CD4-positive, alpha-beta T cell treated with Interleukin-4 for 1 hour (primary cell): ENCODE measurements at regions not wholly inside any gene's neighbourhood (a gene's known extent, or its start where the extent isn't known, plus 50 kb on each side); places are given as distances from the start of the nearest gene placed in this dataset.

ENCODE experiments used
- DNase-seq, 2 donors: peaks; one replicate each; pipeline ENCODE4 v3.0.0-alpha.2; 2020 to 2022

GRCh38 chr19:23531976-23532375 is 136.7 kb upstream of the ZNF91 start:
- DNase-seq = no peak

- no peak for DNase-seq
Measured at GRCh38 chr19:23531231-23531790, 136.0 kb upstream of the ZNF91 start.

- DNase-seq = no peak
Measured at GRCh38 chr19:23528376-23528775, 133.1 kb upstream of the ZNF91 start.

- DNase-seq = peak in 1 of 2 donors; percentile 7
Measured at GRCh38 chr19:23527797-23528196, 132.5 kb upstream of the ZNF91 start.

GRCh38 chr19:23526302-23526701 is 131.0 kb upstream of the ZNF91 start:
- DNase-seq = no peak

- no peak for DNase-seq
Measured at GRCh38 chr19:23525276-23525852, 130.1 kb upstream of the ZNF91 start.

DNA sequence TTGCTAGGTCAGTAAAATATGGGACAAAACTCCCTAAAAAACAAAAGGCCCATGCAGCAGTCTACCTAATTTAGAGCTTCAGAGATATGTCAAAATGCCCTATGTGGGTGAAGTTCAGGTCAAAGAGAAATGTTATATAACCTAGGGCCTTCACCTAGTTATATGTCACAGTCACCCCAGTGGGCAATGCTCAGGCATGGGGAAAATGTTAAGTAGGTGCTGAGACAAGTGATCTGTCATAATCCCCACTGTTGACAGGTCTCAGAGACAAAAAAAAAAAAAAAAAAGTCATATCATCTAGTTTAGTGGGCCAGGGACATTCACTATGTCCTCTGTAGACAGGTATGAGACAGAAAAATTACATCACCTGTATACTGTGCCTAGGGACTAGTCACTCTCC is 128.6 kb upstream of the ZNF91 start:
- no peak for DNase-seq

DNA sequence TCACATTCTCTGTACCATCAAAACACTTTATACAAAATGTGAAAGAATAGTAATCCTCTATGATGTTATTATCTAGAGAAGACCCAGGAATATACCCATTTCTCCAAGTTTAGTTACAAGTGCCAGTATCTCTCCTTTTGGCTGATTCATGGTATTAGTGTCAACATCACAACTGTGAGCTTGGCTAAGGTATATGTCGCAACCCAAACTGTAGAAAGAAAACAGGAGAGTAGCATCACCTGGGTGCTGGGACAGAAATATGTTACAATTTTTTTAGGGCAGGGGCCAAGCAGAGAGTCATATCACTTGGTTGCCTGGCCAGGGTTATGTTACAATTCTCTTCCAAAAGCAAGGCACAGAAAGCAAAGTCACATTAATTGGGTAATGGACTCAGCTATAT is 127.2 kb upstream of the ZNF91 start:
- DNase-seq = no peak

DNA sequence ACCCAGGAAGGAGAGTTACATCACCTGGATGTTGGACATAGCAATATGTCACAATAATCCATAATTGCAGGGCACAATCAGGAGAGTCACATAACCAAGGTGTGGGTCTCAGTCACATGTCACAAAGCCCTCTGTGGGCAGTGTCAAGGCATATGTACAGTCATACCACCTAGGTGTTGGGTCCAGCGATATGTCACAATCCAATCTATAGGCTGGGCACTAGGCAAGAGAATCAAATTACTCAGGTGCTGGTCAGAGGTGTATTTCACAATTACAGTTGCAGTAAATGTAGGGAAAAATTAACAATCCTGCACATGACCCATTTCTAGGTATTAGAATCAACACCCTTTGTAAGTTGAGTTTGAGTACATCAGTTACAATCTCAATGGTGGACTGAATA is 126.2 kb upstream of the ZNF91 start:
- no peak for DNase-seq

DNA sequence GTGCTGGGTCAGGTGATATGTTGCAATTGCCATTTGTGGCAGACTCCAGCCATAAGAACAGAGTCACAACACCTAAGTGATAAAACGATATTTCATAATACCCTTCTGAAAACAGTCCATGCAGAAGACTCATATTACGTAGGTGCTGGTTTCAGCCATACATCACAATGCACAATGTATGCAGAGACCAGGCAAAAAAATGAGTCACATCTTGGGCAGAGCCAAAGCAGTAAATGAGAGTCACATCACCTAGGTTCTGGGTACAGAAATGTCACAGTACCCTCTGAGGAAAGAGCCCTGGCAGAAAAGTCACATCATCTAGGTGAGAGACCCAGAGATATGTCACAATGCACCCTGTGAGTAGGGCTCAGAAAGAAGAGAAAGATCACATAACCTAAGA is 125.2 kb upstream of the ZNF91 start:
- no peak for DNase-seq

GRCh38 chr19:23519031-23519430 is 123.8 kb upstream of the ZNF91 start:
- DNase-seq = no peak

- DNase-seq = no peak
Measured at GRCh38 chr19:23516266-23516665, 121.0 kb upstream of the ZNF91 start.

DNA sequence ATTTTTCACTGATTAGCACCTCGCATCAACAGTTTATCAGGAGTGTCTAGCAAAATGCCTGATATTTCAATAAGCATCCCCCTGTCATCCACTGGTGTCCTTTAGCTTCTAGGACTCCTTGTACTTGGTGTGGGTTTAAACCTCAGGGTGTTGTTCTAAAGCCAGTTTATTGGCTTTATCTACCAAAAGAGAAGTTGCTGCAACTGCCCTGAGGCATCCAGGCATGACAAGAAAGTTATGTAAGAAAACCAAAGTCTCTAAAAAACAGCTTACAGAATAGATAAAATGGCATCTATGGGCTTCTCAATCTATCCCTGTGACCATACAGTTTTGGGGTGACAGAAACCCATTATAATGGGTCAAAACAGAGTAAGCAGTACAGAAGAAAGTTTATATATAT is 120.3 kb upstream of the ZNF91 start:
- no peak for DNase-seq

GRCh38 chr19:23512151-23512925 is 117.1 kb upstream of the ZNF91 start:
- no peak for DNase-seq

DNA sequence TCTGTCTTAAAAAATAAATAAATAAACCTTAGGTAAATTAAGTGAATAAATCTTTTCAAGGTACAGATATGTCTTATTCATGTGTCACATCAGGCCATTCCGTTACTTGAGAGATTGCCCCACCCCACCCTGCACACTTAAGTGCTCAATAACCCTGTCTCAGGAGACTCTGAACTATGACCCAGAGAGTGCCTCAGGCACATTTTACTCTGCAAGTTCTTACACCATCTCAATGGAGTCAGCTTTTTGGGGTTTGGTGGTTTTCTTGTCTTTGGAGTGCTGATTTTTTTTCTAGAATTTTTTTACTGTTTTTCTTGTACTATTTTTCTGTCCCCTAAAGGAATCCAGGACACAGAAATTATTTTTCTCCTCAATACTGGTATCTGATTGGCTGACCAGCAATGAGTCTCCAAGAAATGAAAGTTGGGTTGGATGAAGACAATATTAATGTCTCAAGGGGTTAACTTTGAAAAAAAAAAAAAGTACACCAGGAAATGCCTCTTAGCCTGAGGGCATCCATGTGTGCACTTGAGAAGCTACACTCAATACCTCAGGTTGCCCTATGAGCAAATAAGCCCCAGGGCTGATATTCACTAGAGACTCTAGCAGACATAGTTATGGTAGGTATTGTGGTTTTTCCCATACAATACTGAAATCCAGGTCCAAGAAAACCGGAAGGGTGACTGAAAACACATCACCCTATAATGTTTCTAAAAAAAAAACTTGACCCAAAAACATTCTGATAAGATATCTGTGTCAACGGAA is 114.6 kb upstream of the ZNF91 start:
- no peak for DNase-seq

- DNase-seq = no peak
Measured at GRCh38 chr19:23507446-23507845, 112.2 kb upstream of the ZNF91 start.

- DNase-seq = no peak
Measured at GRCh38 chr19:23505738-23506137, 110.5 kb upstream of the ZNF91 start.

GRCh38 chr19:23482829-23483228 is 87.6 kb upstream of the ZNF91 start:
- no peak for DNase-seq

DNA sequence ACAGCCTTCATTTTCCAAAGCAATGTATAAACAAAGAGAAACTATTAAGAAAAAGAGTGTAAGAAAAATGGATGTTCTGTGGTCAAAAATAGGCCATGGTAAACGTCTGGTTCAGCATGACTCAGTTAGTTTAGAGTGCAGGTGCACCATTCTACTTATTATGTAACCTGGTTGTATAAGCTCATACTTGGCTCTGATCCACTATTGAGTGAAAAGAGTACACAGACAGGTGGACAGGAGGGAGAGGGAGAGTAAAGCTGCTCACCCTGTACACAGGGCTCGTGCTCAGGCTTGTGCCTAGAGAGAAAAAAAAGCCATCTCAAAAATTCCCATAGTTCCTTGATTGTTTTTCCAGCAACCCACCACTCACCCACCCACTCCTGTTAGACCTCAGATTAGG is 85.8 kb upstream of the ZNF91 start:
- DNase-seq = no peak

GRCh38 chr19:23475477-23475876 is 80.2 kb upstream of the ZNF91 start:
- DNase-seq = no peak

GRCh38 chr19:23474761-23475160 is 79.5 kb upstream of the ZNF91 start:
- no peak for DNase-seq

- no peak for DNase-seq
Measured at GRCh38 chr19:23474172-23474571, 78.9 kb upstream of the ZNF91 start.

DNA sequence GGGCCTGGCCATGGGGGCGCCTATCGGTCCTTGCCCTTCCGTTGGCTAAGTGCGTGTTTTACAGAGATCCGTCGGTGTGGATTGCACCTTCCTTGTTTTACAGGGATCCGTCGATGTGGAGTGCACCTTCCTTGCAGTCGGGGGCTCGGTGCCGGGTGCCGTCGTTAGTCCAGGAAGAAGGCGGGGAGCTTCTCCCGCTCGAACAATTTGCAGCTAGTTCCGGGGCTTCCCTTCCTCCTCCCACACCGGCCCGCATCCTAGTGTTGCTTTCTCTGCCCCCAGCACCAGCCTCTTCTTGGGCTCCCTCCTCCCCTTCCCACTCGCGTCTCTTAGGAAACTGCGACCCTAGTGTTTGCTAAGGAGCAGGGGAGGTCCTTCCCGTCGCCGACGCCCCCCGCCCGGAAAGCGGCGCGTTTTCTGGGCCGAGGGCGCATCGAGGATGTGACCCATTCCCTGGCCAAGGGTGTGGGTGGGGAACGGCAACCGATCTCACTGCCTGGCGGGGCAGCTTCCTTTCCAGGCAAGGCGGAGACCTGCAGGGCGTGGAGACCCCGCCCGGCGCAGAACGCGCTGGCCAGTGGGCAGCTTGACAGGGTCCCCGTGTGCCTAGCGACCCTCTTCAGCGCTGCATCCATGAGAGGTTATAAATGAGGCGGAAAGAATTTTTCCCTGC is 75.7 kb upstream of the ZNF91 start:
- no peak for DNase-seq
